HepG2 (cell line): ENCODE measurements at regions not wholly inside any gene's neighbourhood (a gene's known extent, or its start where the extent isn't known, plus 50 kb on each side); places are given as distances from the start of the nearest gene placed in this dataset.

ENCODE experiments used
- ATF2 ChIP-seq: sonication (generic); formaldehyde crosslinking; IDR thresholded peaks from 2 replicates; pipeline ENCODE4 v1.4.0; 2020; ENCODE audit warnings: missing genetic modification reagents
- ATF7-NPFF ChIP-seq: sonication (generic); formaldehyde crosslinking; IDR thresholded peaks from 2 replicates; pipeline ENCODE4 v1.8.1; 2023; ENCODE audit warnings: mild to moderate bottlenecking, low read depth, missing genetic modification reagents, moderate library complexity
- CBX2 ChIP-seq, 2 experiments: fragments of 200-600 bp in 1 of 2; sonication (generic); formaldehyde crosslinking in 1 of 2; IDR thresholded peaks; 2 replicates each; pipeline versions ENCODE4 v1.7.0 to v1.8.1; 2018 to 2022; ENCODE audit warnings: low read depth in 2 of 2, low read length in 1 of 2, mild to moderate bottlenecking in 1 of 2, missing genetic modification reagents in 1 of 2
- CTCF ChIP-seq: sonication (generic); formaldehyde crosslinking; IDR thresholded peaks from 2 replicates; pipeline ENCODE4 v1.5.0; 2020; ENCODE audit warnings: mild to moderate bottlenecking, missing genetic modification reagents, moderate library complexity
- FOSL1 ChIP-seq: sonication (generic); formaldehyde crosslinking; IDR thresholded peaks from 2 replicates; pipeline ENCODE4 v1.9.0; 2021; ENCODE audit warnings: missing genetic modification reagents, borderline replicate concordance
- FOXC1 ChIP-seq: sonication (generic); formaldehyde crosslinking; IDR thresholded peaks from 2 replicates; pipeline ENCODE4 v1.8.0; 2022; ENCODE audit warnings: mild to moderate bottlenecking, missing genetic modification reagents, borderline replicate concordance
- JUND ChIP-seq: sonication (generic); formaldehyde crosslinking; IDR thresholded peaks from 2 replicates; pipeline ENCODE4 v1.8.0; 2022; ENCODE audit warnings: mild to moderate bottlenecking, missing genetic modification reagents
- KDM4B ChIP-seq: sonication (generic); formaldehyde crosslinking; IDR thresholded peaks from 2 replicates; pipeline ENCODE4 v1.4.0; 2020; ENCODE audit warnings: missing genetic modification reagents
- MXI1 ChIP-seq: IDR thresholded peaks from 3 replicates; pipeline ENCODE4 v1.6.1; 2012; ENCODE audit warnings: low read depth, low read length, inconsistent platforms, borderline replicate concordance
- NFE2L1 ChIP-seq: sonication (generic); formaldehyde crosslinking; IDR thresholded peaks from 2 replicates; pipeline ENCODE4 v1.4.0; 2020; ENCODE audit warnings: missing genetic modification reagents, mild to moderate bottlenecking, borderline replicate concordance
- PBX2 ChIP-seq: IDR thresholded peaks from 2 replicates; pipeline ENCODE4 v1.6.1; 2016; ENCODE audit warnings: control low read depth
- PBX3 ChIP-seq: sonication (generic); formaldehyde crosslinking; IDR thresholded peaks from 2 replicates; pipeline ENCODE4 v1.8.1; 2023; ENCODE audit warnings: missing genetic modification reagents, inconsistent platforms, borderline replicate concordance
- SOX5 ChIP-seq: IDR thresholded peaks from 2 replicates; pipeline ENCODE4 v1.6.1; 2016; ENCODE audit warnings: borderline replicate concordance
- ZNF777 ChIP-seq: sonication (generic); formaldehyde crosslinking; IDR thresholded peaks from 2 replicates; pipeline ENCODE4 v1.4.0; 2020; ENCODE audit warnings: missing genetic modification reagents

GRCh38 chr14:63800651-63801375, 52.0 kb upstream of the SYNE2 start:
- TF ChIP-seq JUND (CRISPR knock-in tag) (no peak), ZNF777 (CRISPR knock-in tag) (no peak), MXI1 (no peak), NFE2L1 (CRISPR knock-in tag) (no peak), ATF2 (CRISPR knock-in tag) (no peak), CTCF (CRISPR knock-in tag) (no peak), SOX5 (CRISPR knock-in tag) (no peak), KDM4B (CRISPR knock-in tag) (no peak), CBX2 (IDR thresholded peaks at IDR 0.05; ENCODE audit: low read depth, low read length) (no peak), CBX2 (CRISPR knock-in tag; IDR thresholded peaks at IDR 0.05; ENCODE audit: low read depth) (no peak), PBX3 (CRISPR knock-in tag) (no peak), FOSL1 (CRISPR knock-in tag) (no peak), PBX2 (CRISPR knock-in tag) (no peak), ATF7-NPFF (CRISPR knock-in tag) (no peak), FOXC1 (CRISPR knock-in tag) (no peak)
